Activated gamma-delta T cell (primary cell): ENCODE measurements at regions not wholly inside any gene's neighbourhood (a gene's known extent, or its start where the extent isn't known, plus 50 kb on each side); places are given as distances from the start of the nearest gene placed in this dataset.

ENCODE experiments used
- DNase-seq: peaks from one replicate; lab custom pipeline; 2025; lab: John Stamatoyannopoulos, UW

- no peak for DNase-seq
Measured at GRCh38 chr4:28677808-28678207, 1817.2 kb downstream of the STIM2 start.

GRCh38 chr4:28682847-28683246, 1822.2 kb downstream of the STIM2 start:
- no peak for DNase-seq

- DNase-seq = no peak
Measured at GRCh38 chr4:28686618-28687017, 1826.0 kb downstream of the STIM2 start.

- DNase-seq = no peak
Measured at GRCh38 chr4:28690890-28691289, 1830.2 kb downstream of the STIM2 start.

GRCh38 chr4:28702571-28702970, 1841.9 kb downstream of the STIM2 start:
- DNase-seq = no peak

- no peak for DNase-seq
Measured at GRCh38 chr4:28709891-28710290, 1849.2 kb downstream of the STIM2 start.

- no peak for DNase-seq
Measured at GRCh38 chr4:28723371-28723770, 1862.7 kb downstream of the STIM2 start.

GRCh38 chr4:28724239-28724638, 1863.6 kb downstream of the STIM2 start:
- no peak for DNase-seq

GRCh38 chr4:28730304-28730703, 1869.7 kb downstream of the STIM2 start:
- no peak for DNase-seq

- no peak for DNase-seq
Measured at GRCh38 chr4:28744066-28744465, 1883.4 kb downstream of the STIM2 start.

GRCh38 chr4:28754376-28754775, 1893.7 kb downstream of the STIM2 start:
- DNase-seq = no peak

- no peak for DNase-seq
Measured at GRCh38 chr4:28755081-28755480, 1894.4 kb downstream of the STIM2 start.

- DNase-seq = no peak
Measured at GRCh38 chr4:28759064-28759463, 1898.4 kb downstream of the STIM2 start.

- DNase-seq = no peak
Measured at GRCh38 chr4:28760003-28760402, 1899.4 kb downstream of the STIM2 start.

GRCh38 chr4:28772066-28772465, 1911.4 kb downstream of the STIM2 start:
- no peak for DNase-seq

- no peak for DNase-seq
Measured at GRCh38 chr4:28772788-28773187, 1912.1 kb downstream of the STIM2 start.

- DNase-seq = no peak
Measured at GRCh38 chr4:28774344-28774743, 1913.7 kb downstream of the STIM2 start.

GRCh38 chr4:28776004-28776403, 1915.4 kb downstream of the STIM2 start:
- DNase-seq = no peak

GRCh38 chr4:28784188-28784587, 1923.5 kb downstream of the STIM2 start:
- no peak for DNase-seq

- DNase-seq = no peak
Measured at GRCh38 chr4:28787947-28788346, 1927.3 kb downstream of the STIM2 start.

- DNase-seq = no peak
Measured at GRCh38 chr4:28788929-28789490, 1928.4 kb downstream of the STIM2 start.

GRCh38 chr4:28792917-28793597, 1927.1 kb upstream of the PCDH7 start:
- DNase-seq = no peak

- DNase-seq = no peak
Measured at GRCh38 chr4:28799696-28800095, 1920.5 kb upstream of the PCDH7 start.

GRCh38 chr4:28811025-28811424, 1909.1 kb upstream of the PCDH7 start:
- no peak for DNase-seq
